ENCODE measurements at regions not wholly inside any gene's neighbourhood (a gene's known extent, or its start where the extent isn't known, plus 50 kb on each side); places are given as distances from the start of the nearest gene placed in this dataset.

DNA sequence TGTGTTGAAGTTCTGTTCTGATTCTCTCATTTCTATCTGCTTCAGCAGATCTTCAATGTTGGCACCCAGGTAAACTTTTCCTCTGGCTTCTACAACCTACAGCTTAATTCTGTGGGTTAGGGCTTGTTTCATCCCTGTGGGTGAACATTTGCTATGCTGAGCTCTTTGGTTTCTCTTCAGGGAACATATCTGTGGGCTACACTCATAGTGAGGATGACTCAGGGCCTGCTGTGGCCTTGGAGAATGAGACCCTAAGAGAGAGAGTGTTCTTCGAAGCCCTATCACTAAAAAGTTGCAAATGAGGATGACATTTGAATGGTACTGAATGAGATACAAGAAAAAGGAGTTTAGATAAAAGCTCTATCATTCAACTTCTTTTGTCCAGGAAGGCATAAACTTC lies 346.2 kb upstream of the CBLB start:
- DNase-seq (ENCODE audit: low read depth), result peak; percentile 20

GRCh38 chr3:106217745-106218144 lies 348.9 kb upstream of the CBLB start:
- no peak for DNase-seq (ENCODE audit: low read depth)

DNA sequence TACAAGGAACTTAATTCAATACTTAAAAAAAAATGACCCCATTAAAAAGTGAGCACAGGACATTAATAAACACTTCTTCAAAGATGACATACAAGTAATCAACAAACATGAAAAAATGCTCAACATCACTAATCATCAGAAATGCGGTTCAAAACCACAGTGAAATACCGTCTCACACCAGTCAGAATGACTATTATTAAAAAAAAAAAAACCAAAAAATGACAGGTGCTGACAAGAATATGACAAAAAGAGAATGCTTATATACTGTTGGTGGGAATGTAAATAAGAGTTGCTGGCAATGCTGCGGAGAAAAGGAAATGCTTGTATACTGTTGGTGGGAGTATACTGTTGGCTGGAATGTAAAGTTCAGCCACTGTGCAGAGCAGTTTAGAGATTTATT lies 358.3 kb upstream of the CBLB start:
- no peak for DNase-seq (ENCODE audit: low read depth)

DNA sequence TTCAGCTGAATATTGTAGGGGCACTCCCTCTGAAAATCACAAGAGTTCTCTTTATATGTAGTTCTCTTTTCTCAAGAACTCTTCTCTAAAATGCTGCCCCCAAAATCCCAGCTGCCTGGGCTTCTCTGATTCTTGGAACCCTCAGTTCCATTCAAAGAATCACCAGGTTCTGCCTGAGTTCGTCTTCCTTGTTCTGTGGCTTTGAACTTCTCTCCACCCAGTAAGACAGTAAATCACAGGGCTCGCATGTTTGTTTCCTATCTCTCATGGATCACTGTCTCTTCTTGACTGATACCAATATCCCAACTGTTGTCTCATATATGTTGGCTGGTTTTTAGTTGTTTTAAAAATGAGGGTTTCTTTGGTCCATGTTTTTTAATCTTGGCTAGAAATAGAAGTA lies 359.5 kb upstream of the CBLB start:
- no peak for DNase-seq (ENCODE audit: low read depth)

DNA sequence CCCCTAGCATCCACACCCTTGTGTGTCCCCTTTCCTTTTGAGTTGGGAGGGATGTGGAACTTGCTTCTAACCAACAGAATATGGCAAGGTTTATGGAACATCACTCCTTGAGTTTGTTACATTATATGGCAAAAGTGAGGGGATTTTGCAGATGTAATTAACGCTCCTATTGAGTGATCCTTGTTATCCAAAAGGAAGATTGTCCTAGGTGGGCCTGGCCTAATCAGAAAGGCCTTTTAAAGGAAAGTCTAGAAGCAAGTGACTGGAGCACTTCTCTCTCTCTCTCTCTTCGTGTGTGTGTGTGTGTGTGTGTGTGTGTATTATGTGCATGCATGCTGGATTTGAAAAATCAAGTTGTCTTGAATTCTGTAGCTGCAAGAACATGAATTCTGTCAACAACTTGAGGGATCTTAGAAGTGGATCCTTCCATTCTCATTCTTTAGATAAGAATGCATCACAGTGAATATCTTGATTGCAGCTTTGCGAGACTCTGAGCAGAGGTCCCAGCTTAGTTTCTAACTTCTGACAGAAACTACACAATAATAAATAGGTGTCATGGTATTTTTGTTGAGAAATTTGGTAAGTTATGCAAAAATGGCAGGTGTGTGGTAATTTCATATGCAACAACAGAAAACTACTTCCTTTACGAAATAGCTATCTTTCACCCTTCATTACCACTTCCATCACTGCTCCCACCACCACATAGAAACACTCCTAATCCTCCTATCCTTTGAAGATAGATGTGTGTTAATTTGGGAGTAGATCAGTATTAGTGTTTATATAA lies 360.9 kb upstream of the CBLB start:
- no peak for DNase-seq (ENCODE audit: low read depth)

DNA sequence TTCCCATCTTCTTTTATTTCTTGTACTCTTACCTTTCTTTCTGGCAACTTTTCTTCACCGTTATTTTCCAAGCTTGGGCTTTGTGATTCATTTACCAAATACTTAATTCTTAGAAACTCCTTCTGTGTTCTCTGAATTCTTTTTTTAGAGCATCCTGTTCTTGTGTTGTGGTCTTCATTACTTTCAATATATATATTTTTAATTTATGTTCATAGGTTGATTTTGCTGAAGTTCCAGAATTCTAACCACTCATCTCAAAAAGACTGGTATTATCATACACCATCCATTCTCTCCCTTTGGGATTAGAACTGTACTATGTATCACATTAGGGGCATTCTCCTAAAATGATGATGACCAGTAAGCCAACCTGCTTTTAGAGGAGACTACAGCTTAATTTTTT lies 362.3 kb upstream of the CBLB start:
- no peak for DNase-seq (ENCODE audit: low read depth)

DNA sequence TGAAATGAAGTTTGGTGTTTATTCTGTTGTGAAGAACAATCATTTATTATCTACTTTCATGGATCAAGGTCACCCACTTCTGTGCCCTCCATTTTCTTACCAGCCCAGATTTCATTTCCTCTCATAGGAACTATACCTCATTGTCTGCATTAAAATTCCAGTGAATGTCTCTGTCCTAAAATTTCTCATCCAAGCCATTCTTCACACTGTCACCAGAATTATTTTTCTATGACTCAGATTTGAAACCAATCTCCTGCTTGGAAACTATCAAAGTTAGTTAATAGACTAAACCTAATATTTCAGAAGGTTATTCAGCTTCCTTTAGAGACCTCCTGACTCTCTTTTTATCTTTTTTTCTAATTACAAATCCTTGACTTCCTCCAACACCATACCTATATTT lies 364.1 kb upstream of the CBLB start:
- no peak for DNase-seq (ENCODE audit: low read depth)

GRCh38 chr3:106239195-106239697 lies 370.4 kb upstream of the CBLB start:
- no peak for DNase-seq (ENCODE audit: low read depth)

DNA sequence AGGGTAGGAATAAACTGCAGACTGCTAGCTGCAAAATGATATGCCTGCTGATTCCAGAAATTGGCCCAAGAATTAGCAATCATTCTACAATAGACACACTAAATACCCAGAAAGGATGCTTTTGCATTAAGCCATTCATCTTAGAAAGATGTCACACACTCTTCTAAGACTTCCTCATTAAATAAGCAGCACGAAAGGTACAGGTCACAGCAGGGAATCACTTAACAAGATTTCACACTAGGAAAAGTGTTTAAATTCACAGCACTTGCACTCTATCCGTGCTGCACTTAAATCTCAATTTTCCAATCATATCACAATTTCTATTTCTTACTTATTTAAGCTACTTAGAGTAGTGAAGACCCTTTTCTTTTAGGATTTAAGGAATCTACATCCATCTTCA lies 372.8 kb upstream of the CBLB start:
- DNase-seq (ENCODE audit: low read depth), result no peak

- no peak for DNase-seq (ENCODE audit: low read depth)
Measured at GRCh38 chr3:106242781-106243180, 374.0 kb upstream of the CBLB start.

DNA sequence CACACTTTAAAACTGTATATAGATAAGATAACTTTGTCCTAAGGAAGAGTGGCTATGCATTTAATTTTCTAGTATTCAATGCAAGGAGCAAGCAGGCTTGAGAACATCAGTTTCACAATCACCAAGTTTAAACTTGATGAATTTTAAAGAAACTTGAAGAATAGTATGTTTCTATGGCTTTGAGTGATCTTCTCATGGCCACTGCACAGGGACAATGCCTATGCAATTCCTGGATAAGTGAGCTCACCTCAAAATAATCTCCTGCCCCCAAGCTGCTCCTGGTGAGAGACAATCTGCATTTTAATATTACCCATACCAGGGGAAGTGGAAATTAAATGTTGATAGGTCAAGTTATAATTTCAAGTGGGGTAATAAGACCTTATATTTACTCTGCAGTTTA lies 376.6 kb upstream of the CBLB start:
- DNase-seq (ENCODE audit: low read depth), result no peak

- no peak for DNase-seq (ENCODE audit: low read depth)
Measured at GRCh38 chr3:106247902-106248684, 379.3 kb upstream of the CBLB start.

GRCh38 chr3:106249159-106249558 lies 380.3 kb upstream of the CBLB start:
- DNase-seq (ENCODE audit: low read depth), result no peak

DNA sequence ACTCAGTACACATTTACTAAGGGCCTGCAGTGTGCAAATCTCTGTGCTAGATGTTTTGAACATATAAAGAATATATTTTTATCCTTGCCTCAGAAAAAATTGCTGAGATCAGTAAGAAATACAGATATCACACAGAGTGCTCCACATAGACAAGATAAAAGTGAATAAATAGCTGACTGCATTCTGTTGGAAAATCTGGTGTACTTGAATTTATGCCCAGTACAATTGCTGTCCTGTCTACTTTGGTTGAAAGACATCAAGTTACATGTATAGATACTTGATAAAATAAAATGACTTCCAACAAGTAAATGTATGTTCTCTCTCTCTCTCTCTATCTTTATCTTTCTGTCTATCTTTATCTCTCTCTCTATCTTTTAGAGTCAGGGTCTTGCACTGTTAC lies 381.2 kb upstream of the CBLB start:
- no peak for DNase-seq (ENCODE audit: low read depth)

- no peak for DNase-seq (ENCODE audit: low read depth)
Measured at GRCh38 chr3:106251160-106251892, 382.5 kb upstream of the CBLB start.

DNA sequence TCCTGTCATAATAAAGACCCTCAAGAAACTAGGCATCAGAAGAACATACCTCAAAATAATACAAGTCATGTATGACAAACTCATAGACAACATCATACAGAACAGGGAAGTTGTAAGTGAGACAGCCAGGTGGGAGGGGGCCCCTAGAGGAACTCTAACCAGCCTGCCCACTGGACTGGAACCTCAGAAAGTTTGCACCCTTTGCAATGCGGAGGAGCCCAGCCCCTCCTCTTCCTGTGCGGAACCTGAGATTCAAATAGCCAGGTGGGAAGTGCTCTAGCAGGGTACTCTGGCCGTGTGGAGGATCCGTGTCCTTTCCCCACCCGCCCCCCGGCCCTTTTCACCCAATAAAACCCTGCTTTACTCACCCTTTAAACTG lies 387.0 kb upstream of the CBLB start:
- DNase-seq (ENCODE audit: low read depth), result no peak

GRCh38 chr3:106256249-106256957 lies 387.6 kb upstream of the CBLB start:
- no peak for DNase-seq (ENCODE audit: low read depth)

DNA sequence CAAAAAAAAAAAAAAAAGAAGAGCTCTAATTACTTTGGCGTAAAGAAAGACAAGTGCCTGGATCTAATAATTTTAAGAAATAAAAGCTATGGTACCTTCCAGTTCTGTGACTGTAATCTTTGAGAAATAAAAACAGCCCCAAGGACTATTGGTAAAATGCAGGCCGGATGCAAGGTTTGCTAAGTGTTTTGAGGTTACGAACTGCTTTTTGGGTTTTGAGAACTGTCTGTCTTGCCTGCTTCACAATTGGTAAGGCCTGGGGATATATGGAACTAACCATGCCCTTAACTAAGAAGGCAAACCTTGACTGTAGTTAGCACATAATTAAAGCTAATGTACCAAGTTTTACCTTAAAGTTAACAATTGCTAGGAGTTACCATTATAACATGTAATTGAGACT lies 388.4 kb upstream of the CBLB start:
- no peak for DNase-seq (ENCODE audit: low read depth)

GRCh38 chr3:106261396-106261795 lies 392.6 kb upstream of the CBLB start:
- DNase-seq (ENCODE audit: low read depth), result no peak

DNA sequence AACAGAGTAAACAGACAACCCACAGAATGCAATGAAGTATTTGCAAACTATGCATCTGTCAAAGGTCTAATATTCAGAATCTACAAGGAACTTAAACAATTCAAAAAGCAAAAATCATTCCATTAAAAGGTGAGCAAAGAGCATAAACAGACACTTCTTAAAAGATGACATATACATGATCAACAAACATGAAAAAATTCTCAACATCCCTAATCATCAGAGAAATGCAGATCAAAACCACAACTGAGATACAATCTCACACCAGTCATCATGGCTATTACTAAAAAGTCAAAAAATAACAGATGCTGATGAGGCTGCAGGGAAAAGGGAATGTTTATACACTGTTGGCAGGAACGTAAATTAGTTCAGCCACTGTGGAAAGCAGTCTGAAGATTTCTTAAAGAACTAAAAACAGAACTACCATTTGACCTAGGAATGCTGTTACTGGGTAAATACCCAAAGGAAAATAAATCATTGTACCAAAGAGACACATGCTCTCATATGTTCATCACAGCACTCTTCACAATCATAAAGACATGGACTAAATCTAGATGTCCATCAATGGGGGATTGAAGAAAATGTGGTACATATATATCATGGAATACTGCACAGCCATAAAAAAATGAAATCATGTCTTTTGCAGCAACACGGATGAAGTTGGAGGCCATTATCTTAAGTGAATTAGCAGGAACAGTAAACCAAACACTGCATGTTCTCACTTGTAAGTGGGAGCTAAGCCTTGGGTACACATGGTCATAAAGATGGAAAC lies 393.3 kb upstream of the CBLB start:
- no peak for DNase-seq (ENCODE audit: low read depth)

- no peak for DNase-seq (ENCODE audit: low read depth)
Measured at GRCh38 chr3:106263011-106263410, 394.2 kb upstream of the CBLB start.

Data from stimulated activated CD8-positive, alpha-beta memory T cell treated with anti-CD3 and anti-CD28 coated beads, Interleukin-4, amount 100 ng/mL, for 24 hours (primary cell).